H9 (cell line): ENCODE measurements at regions not wholly inside any gene's neighbourhood (a gene's known extent, or its start where the extent isn't known, plus 50 kb on each side); places are given as distances from the start of the nearest gene placed in this dataset.

Experiments
- DNase-seq: peaks from one replicate; pipeline ENCODE4 v3.0.0-alpha.2; 2017
- H2AFZ ChIP-seq: one replicate; pipeline ENCODE4 v1.6.1; 2013; ENCODE audit warnings: mild to moderate bottlenecking, low read length, control low read depth, moderate library complexity
- H2AK5ac ChIP-seq: 2 replicates; pipeline ENCODE4 v1.6.1; 2013; ENCODE audit warnings: low read length, control low read depth, mixed read lengths; ENCODE audit not compliant: insufficient read length
- H2BK120ac ChIP-seq: one replicate; pipeline ENCODE4 v1.6.1; 2013; ENCODE audit warnings: low read depth, mild to moderate bottlenecking, low read length, control low read depth, inconsistent platforms; ENCODE audit not compliant: poor library complexity, severe bottlenecking
- H2BK12ac ChIP-seq: 2 replicates; pipeline ENCODE4 v1.6.1; 2013; ENCODE audit warnings: low read length, control low read depth, mixed read lengths, low read depth; ENCODE audit not compliant: insufficient read length
- H2BK15ac ChIP-seq: 2 replicates; pipeline ENCODE4 v1.6.1; 2013; ENCODE audit warnings: low read depth, low read length, control low read depth
- H2BK20ac ChIP-seq: one replicate; pipeline ENCODE4 v1.6.1; 2013; ENCODE audit warnings: low read depth, mild to moderate bottlenecking, low read length, control low read depth, inconsistent platforms; ENCODE audit not compliant: poor library complexity, severe bottlenecking
- H2BK5ac ChIP-seq: 2 replicates; pipeline ENCODE4 v1.6.1; 2013; ENCODE audit warnings: low read length, control low read depth, mixed read lengths; ENCODE audit not compliant: insufficient read length
- H3K14ac ChIP-seq: 2 replicates; pipeline ENCODE4 v1.6.1; 2013; ENCODE audit warnings: low read length, control low read depth; ENCODE audit not compliant: insufficient read depth
- H3K18ac ChIP-seq: 2 replicates; pipeline ENCODE4 v1.6.1; 2013; ENCODE audit warnings: low read depth, mild to moderate bottlenecking, mixed read lengths, low read length, control low read depth; ENCODE audit not compliant: insufficient read length
- H3K23ac ChIP-seq: 2 replicates; pipeline ENCODE4 v1.6.1; 2013; ENCODE audit warnings: low read length, control low read depth, mixed read lengths, low read depth; ENCODE audit not compliant: insufficient read length
- H3K23me2 ChIP-seq: 2 replicates; pipeline ENCODE4 v1.6.1; 2013; ENCODE audit warnings: low read depth, mild to moderate bottlenecking, mixed read lengths, low read length, control low read depth; ENCODE audit not compliant: insufficient read length, poor library complexity, severe bottlenecking
- H3K27ac ChIP-seq: 2 replicates; pipeline ENCODE4 v1.5.1; 2013; ENCODE audit warnings: low read length, control low read depth, mixed read lengths, low read depth; ENCODE audit not compliant: insufficient read length
- H3K27me3 ChIP-seq: 2 replicates; pipeline ENCODE4 v1.6.1; 2013; ENCODE audit warnings: low read length, control low read depth, inconsistent platforms; ENCODE audit not compliant: insufficient read depth
- H3K4ac ChIP-seq: 2 replicates; pipeline ENCODE4 v1.6.1; 2013; ENCODE audit warnings: low read depth, mild to moderate bottlenecking, control low read depth, inconsistent platforms, low read length, moderate library complexity
- H3K4me1 ChIP-seq: 2 replicates; pipeline ENCODE4 v1.6.1; 2013; ENCODE audit warnings: low read length, control low read depth, inconsistent platforms; ENCODE audit not compliant: insufficient read depth
- H3K4me2 ChIP-seq: 2 replicates; pipeline ENCODE4 v1.6.1; 2013; ENCODE audit warnings: low read length, control low read depth, mixed read lengths; ENCODE audit not compliant: insufficient read length, insufficient read depth
- H3K56ac ChIP-seq: 2 replicates; pipeline ENCODE4 v1.6.1; 2013; ENCODE audit warnings: low read depth, mild to moderate bottlenecking, mixed read lengths, low read length, control low read depth; ENCODE audit not compliant: insufficient read length
- H3K79me1 ChIP-seq: 2 replicates; pipeline ENCODE4 v1.6.1; 2013; ENCODE audit warnings: low read depth, mild to moderate bottlenecking, moderate library complexity, low read length, control low read depth, inconsistent platforms; ENCODE audit not compliant: insufficient read depth, poor library complexity, severe bottlenecking
- H3K79me2 ChIP-seq: 2 replicates; pipeline ENCODE4 v1.6.1; 2013; ENCODE audit warnings: low read length, control low read depth, inconsistent platforms; ENCODE audit not compliant: insufficient read depth
- H3K9ac ChIP-seq: 2 replicates; pipeline ENCODE4 v1.6.1; 2013; ENCODE audit warnings: low read length, control low read depth, mixed read lengths; ENCODE audit not compliant: insufficient read length; ENCODE audit errors: extremely low read depth
- H3K9me3 ChIP-seq: one replicate; pipeline ENCODE4 v1.6.1; 2013; ENCODE audit warnings: low read depth, low read length, inconsistent platforms; ENCODE audit not compliant: control insufficient read depth
- H3T11ph ChIP-seq: one replicate; pipeline ENCODE4 v1.6.1; 2013; ENCODE audit warnings: mild to moderate bottlenecking, low read length, control low read depth, inconsistent platforms
- H4K20me1 ChIP-seq: one replicate; pipeline ENCODE4 v1.6.1; 2013; ENCODE audit not compliant: control insufficient read depth, insufficient read length, insufficient read depth
- H4K5ac ChIP-seq: 2 replicates; pipeline ENCODE4 v1.6.1; 2013; ENCODE audit warnings: low read depth, mild to moderate bottlenecking, mixed read lengths, low read length, control low read depth; ENCODE audit not compliant: insufficient read length
- H4K8ac ChIP-seq: replicated peaks from 2 replicates; pipeline ENCODE4 v1.6.1; 2013; ENCODE audit warnings: low read length, control low read depth, mixed read lengths, low read depth; ENCODE audit not compliant: insufficient read length
- H4K91ac ChIP-seq: 2 replicates; pipeline ENCODE4 v1.6.1; 2013; ENCODE audit warnings: low read depth, mild to moderate bottlenecking, moderate library complexity, mixed read lengths, low read length, control low read depth; ENCODE audit not compliant: insufficient read length
- H3K27ac Mint-ChIP-seq, 3 experiments: 2 replicates in 2 of 3; 3 replicates in 1 of 3; pipeline ENCODE4 v1.8.0; 2020 to 2021; ENCODE audit warnings: mixed read lengths in 3 of 3, mild to moderate bottlenecking in 1 of 3, moderate library complexity in 1 of 3
- H3K27me3 Mint-ChIP-seq: 2 replicates; pipeline ENCODE4 v1.8.0; 2021; ENCODE audit warnings: low read depth, mild to moderate bottlenecking, moderate library complexity, mixed read lengths
- H3K36me3 Mint-ChIP-seq, 3 experiments: 2 replicates in 2 of 3; 3 replicates in 1 of 3; pipeline ENCODE4 v1.8.0; 2020 to 2021; ENCODE audit warnings: low read depth in 3 of 3, mixed read lengths in 3 of 3; ENCODE audit not compliant: insufficient read depth in 1 of 3
- H3K4me1 Mint-ChIP-seq, 2 experiments: 2 replicates each; pipeline ENCODE4 v1.8.0; 2020; ENCODE audit warnings: mixed read lengths in 2 of 2
- H3K4me3 Mint-ChIP-seq, 2 experiments: 2 replicates in 1 of 2; 3 replicates in 1 of 2; pipeline ENCODE4 v1.8.0; 2020 to 2021; ENCODE audit warnings: mild to moderate bottlenecking in 2 of 2, mixed read lengths in 2 of 2, moderate library complexity in 1 of 2
- H3K9me3 Mint-ChIP-seq, 2 experiments: 2 replicates in 1 of 2; 3 replicates in 1 of 2; pipeline ENCODE4 v1.8.0; 2020; ENCODE audit warnings: mild to moderate bottlenecking in 2 of 2, mixed read lengths in 2 of 2, moderate library complexity in 1 of 2
- CTCF ChIP-seq: fragments of 200-600 bp; sonication (generic); conservative IDR thresholded peaks from 3 replicates; pipeline ENCODE4 v1.8.0; 2021; ENCODE audit warnings: antibody characterized with exemption, mild to moderate bottlenecking
- WGBS: extraction: QIAGEN DNeasy Blood & Tissue Kit; methylation state at CpG from one replicate; pipeline ENCODE4 v1.1.7; 2013; ENCODE audit warnings: missing lambda C conversion rate, low lambda C conversion rate, mixed read lengths; ENCODE audit not compliant: insufficient read length; ENCODE audit errors: extremely low coverage; 5-methylcytosine and 5-hydroxymethylcytosine counted together

GRCh38 chr21:23740463-23740862, 1866.8 kb downstream of the MRPL39 start:
- Histone ChIP-seq H2BK120ac (no peak overlapping the region), H2BK5ac (no peak overlapping the region), H3K23ac (no peak overlapping the region), H3K9me3 (no peaks in the 10 kb centered on the region), H3K14ac (no peak overlapping the region), H2AFZ (no peak overlapping the region), H2BK15ac (no peak overlapping the region), H3K4me2 (no peak overlapping the region), H4K20me1 (no peaks in the 10 kb centered on the region), H3K79me2 (no peaks in the 10 kb centered on the region), H3K56ac (no peak overlapping the region), H4K8ac (no peak overlapping the region), H3K79me1 (no peaks in the 10 kb centered on the region), H3T11ph (no peak overlapping the region), H4K91ac (no peak overlapping the region), H3K18ac (no peak overlapping the region), H3K9ac (no peak overlapping the region), H2AK5ac (no peak overlapping the region), H3K4ac (no peak overlapping the region), H3K4me1 (no peaks in the 10 kb centered on the region), H3K27ac (no peak overlapping the region), H3K23me2 (peaks cover 2% of the 10 kb centered on the region), H2BK20ac (no peak overlapping the region), H2BK12ac (no peak overlapping the region), H3K27me3 (no peaks in the 10 kb centered on the region), H4K5ac (no peak overlapping the region)
- H3K4me3 Mint-ChIP-seq = no peak overlapping the region
- H3K9me3 Mint-ChIP-seq = peaks cover 41 to 71% of the 10 kb centered on the region in 2 experiments
- H3K27me3 Mint-ChIP-seq = peaks cover 2% of the 10 kb centered on the region; the same call in 1 of the 2 replicates
- no peak for TF ChIP-seq CTCF
- WGBS = no CpG with 5 or more reads among the region's 5 CpGs
- H3K36me3 Mint-ChIP-seq = peaks cover 0 to 5% (median 2%) of the 10 kb centered on the region in 3 experiments; a peak in 5 of 7 replicates
- DNase-seq = no peak
- no peaks in the 10 kb centered on the region for H3K4me1 Mint-ChIP-seq
- no peak overlapping the region for H3K27ac Mint-ChIP-seq
